GM10266 (cell line): ENCODE measurements at regions not wholly inside any gene's neighbourhood (a gene's known extent, or its start where the extent isn't known, plus 50 kb on each side); places are given as distances from the start of the nearest gene placed in this dataset.

ENCODE experiments used
- DNase-seq: peaks from one replicate; pipeline ENCODE4 v3.0.0; 2012; ENCODE audit errors: extremely low spot score
- CTCF ChIP-seq: IDR thresholded peaks from 2 replicates; pipeline ENCODE4 v1.5.1; 2012; ENCODE audit warnings: mild to moderate bottlenecking, low read depth; ENCODE audit not compliant: control insufficient read depth, insufficient read depth; ENCODE audit errors: missing control alignments

- no peak for TF ChIP-seq CTCF
- DNase-seq, result no peak
Observed at GRCh38 chrX:140447150-140447549, 57.7 kb downstream of the SOX3 start.

- TF ChIP-seq CTCF, result no peak
- DNase-seq, result no peak
Observed at GRCh38 chrX:140440876-140441275, 64.0 kb downstream of the SOX3 start.

- no peak for TF ChIP-seq CTCF
- no peak for DNase-seq
Observed at GRCh38 chrX:140439476-140439875, 65.4 kb downstream of the SOX3 start.

GRCh38 chrX:140434347-140434746, 70.5 kb downstream of the SOX3 start:
- TF ChIP-seq CTCF, result no peak
- DNase-seq, result no peak

- TF ChIP-seq CTCF, result no peak
- DNase-seq, result no peak
Observed at GRCh38 chrX:140433582-140433981, 71.3 kb downstream of the SOX3 start.

- TF ChIP-seq CTCF, result no peak
- DNase-seq, result no peak
Observed at GRCh38 chrX:140432346-140433175, 72.3 kb downstream of the SOX3 start.

GRCh38 chrX:140431521-140431920, 73.3 kb downstream of the SOX3 start:
- no peak for TF ChIP-seq CTCF
- DNase-seq, result no peak
